MM.1S (cell line): ENCODE measurements at regions not wholly inside any gene's neighbourhood (a gene's known extent, or its start where the extent isn't known, plus 50 kb on each side); places are given as distances from the start of the nearest gene placed in this dataset.

Experiments used
- CTCF ChIP-seq: fragments of 300-600 bp; sonication (generic); IDR thresholded peaks from 2 replicates; pipeline ENCODE4 v1.5.1; 2016; ENCODE audit warnings: antibody characterized with exemption, low read length, mixed read lengths
- EZH2 ChIP-seq: fragments of 300-600 bp; sonication (generic); optimal IDR thresholded peaks from 2 replicates; pipeline ENCODE3; 2017; ENCODE audit warnings: low read depth, mild to moderate bottlenecking, antibody characterized with exemption, low read length, mixed read lengths

- TF ChIP-seq CTCF (no peak), EZH2 (no peak)
These were observed 52.1 kb upstream of the WNT7B start for GRCh38 chr22:46029036-46029435.
